ENCODE measurements at regions not wholly inside any gene's neighbourhood (a gene's known extent, or its start where the extent isn't known, plus 50 kb on each side); places are given as distances from the start of the nearest gene placed in this dataset.
"Not testable (repeated sequence)": the region's sequence is repeated elsewhere in the genome, so short reads cannot be mapped to it uniquely, and the experiment has no call there.

- TF ChIP-seq POLR2AphosphoS5 (IDR thresholded peaks at IDR 0.05; ENCODE audit: borderline replicate concordance, low read depth, low read length) (no peak), EZH2 (IDR thresholded peaks at IDR 0.05) (no peak), FOXP2 (optimal IDR thresholded peaks at IDR 0.05; ENCODE audit: control extremely low read depth, extremely low read length, insufficient read depth) (no peak)
- no peak for DNase-seq (ENCODE audit: low read depth, low spot score)
- H3K9ac ChIP-seq (ENCODE audit: insufficient read length) = no peak overlapping the region
- H3K27ac ChIP-seq = no peak overlapping the region
- H3K36me3 ChIP-seq (ENCODE audit: insufficient read depth, low read length) = no peaks in the 10 kb centered on the region
- H3K9me3 ChIP-seq (ENCODE audit: low read depth, low read length) = no peaks in the 10 kb centered on the region
- no peak overlapping the region for H3K4me3 ChIP-seq
Measured at GRCh38 chr20:25989196-25989595, 292.5 kb upstream of the ZNF337 start.

GRCh38 chr20:25987928-25988560, 291.4 kb upstream of the ZNF337 start:
- not testable (repeated sequence) for H3K9ac ChIP-seq (ENCODE audit: insufficient read length); H3K36me3 ChIP-seq (ENCODE audit: insufficient read depth, low read length); DNase-seq (ENCODE audit: low read depth, low spot score); H3K27ac ChIP-seq; H3K9me3 ChIP-seq (ENCODE audit: low read depth, low read length); H3K4me3 ChIP-seq

DNA sequence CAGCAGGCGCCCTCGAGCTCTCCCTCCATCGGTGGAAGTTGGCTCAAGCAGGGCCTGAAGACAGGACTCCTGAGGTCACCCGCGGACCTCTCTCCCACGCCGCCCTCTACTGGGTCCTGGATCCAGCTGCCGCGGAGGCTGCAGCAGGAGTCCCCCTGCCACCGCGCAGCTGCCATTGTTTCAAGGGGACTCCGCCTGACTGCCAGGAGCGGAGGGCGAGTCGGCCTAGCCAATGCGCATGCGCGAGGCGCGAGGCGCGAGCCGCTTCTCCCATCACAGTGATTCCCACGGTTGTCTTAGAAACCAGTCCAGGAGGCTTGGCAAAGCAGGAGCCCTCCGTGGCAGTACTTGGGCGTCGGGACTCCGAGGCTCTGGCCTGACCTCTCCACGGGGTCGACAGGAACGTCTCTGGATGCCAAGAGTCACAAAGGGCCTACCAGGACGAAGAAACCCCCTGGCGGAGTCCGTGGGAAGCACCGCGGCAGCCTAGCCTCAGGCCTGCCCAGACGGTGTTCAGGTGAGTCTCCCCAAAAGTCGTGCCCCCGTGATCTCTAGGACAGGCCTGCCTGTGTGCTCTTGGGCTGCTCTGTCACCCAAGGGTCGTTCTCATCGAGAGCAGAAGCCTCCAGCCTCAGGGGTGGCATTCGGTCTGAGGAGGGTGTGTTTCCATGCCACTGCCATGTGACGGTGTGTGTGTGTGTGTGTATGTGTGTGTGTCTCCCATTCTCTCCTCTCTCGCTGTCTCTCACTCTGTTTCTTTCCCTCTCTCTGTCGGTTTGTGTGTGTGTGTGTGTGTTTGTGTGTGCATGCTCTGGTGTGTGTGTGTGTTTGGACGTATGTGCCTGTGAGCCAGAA, 290.6 kb upstream of the ZNF337 start:
- TF ChIP-seq POLR2AphosphoS5 (IDR thresholded peaks at IDR 0.05; ENCODE audit: borderline replicate concordance, low read depth, low read length) (no peak), FOXP2 (optimal IDR thresholded peaks at IDR 0.05; ENCODE audit: control extremely low read depth, extremely low read length, insufficient read depth) (no peak), EZH2 (IDR thresholded peaks at IDR 0.05) (no peak)
- Histone ChIP-seq H3K36me3 (ENCODE audit: insufficient read depth, low read length) (no peaks in the 10 kb centered on the region), H3K4me3 (peak overlapping the region; percentile 68), H3K9me3 (ENCODE audit: low read depth, low read length) (no peaks in the 10 kb centered on the region), H3K9ac (ENCODE audit: insufficient read length) (no peak overlapping the region), H3K27ac (no peak overlapping the region)
- no peak for DNase-seq (ENCODE audit: low read depth, low spot score)

DNA sequence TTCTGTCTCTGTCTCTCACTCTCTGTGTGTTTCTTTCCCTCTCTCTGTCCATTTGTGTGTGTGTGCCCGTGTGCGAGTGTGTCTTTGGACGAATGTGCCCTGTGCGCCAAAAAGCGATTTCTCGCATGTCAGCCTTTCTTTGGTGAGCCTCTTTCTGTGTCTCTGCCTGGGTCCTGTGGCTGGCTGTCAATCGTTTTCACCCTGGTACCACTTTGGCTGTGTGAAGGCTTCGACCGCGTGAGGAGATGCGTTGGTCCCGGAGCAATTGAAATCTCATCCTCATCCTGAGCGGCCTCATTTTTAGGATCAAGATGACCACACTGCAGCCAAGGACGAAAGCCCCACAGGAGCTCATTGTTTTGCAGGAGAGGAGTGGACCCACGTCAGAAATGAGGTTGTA, 288.9 kb upstream of the ZNF337 start:
- no peak for DNase-seq (ENCODE audit: low read depth, low spot score)
- H3K27ac ChIP-seq = no peak overlapping the region
- H3K4me3 ChIP-seq = no peak overlapping the region
- TF ChIP-seq EZH2 (IDR thresholded peaks at IDR 0.05) (no peak), FOXP2 (optimal IDR thresholded peaks at IDR 0.05; ENCODE audit: control extremely low read depth, extremely low read length, insufficient read depth) (no peak)
- no peak overlapping the region for H3K9ac ChIP-seq (ENCODE audit: insufficient read length)
- no peaks in the 10 kb centered on the region for H3K9me3 ChIP-seq (ENCODE audit: low read depth, low read length)
- no peaks in the 10 kb centered on the region for H3K36me3 ChIP-seq (ENCODE audit: insufficient read depth, low read length)

DNA sequence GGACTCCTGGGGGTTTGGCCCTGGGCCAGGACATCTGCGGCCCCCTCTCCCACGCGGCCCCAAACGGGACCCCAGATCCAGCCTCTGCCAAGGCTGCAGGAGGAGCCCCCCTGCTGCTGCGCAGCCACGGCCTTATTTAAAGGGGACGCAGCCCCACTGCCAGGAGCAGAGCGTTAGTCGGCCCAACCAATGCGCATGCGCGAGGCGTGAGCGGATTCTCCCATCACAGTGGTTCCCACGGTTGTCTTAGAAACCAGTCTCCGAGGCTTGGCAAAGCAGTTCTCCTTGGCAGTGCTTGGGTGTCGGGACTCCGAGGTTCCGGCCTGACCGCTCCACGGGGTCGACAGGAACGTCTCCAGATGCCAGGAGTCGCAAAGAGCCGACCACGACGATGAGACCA, 288.3 kb upstream of the ZNF337 start:
- DNase-seq (ENCODE audit: low read depth, low spot score) = no peak
- Histone ChIP-seq H3K4me3 (no peak overlapping the region), H3K9ac (ENCODE audit: insufficient read length) (no peak overlapping the region), H3K36me3 (ENCODE audit: insufficient read depth, low read length) (no peaks in the 10 kb centered on the region), H3K27ac (no peak overlapping the region), H3K9me3 (ENCODE audit: low read depth, low read length) (no peaks in the 10 kb centered on the region)
- no peak for TF ChIP-seq FOXP2 (optimal IDR thresholded peaks at IDR 0.05; ENCODE audit: control extremely low read depth, extremely low read length, insufficient read depth)
- TF ChIP-seq EZH2 (IDR thresholded peaks at IDR 0.05) = no peak
- TF ChIP-seq POLR2AphosphoS5 (IDR thresholded peaks at IDR 0.05; ENCODE audit: borderline replicate concordance, low read depth, low read length) = no peak

- not testable (repeated sequence) for H3K36me3 ChIP-seq (ENCODE audit: insufficient read depth, low read length); H3K4me3 ChIP-seq; DNase-seq (ENCODE audit: low read depth, low spot score); H3K9me3 ChIP-seq (ENCODE audit: low read depth, low read length); H3K27ac ChIP-seq; H3K9ac ChIP-seq (ENCODE audit: insufficient read length)
Measured at GRCh38 chr20:25982701-25983100, 286.0 kb upstream of the ZNF337 start.

DNA sequence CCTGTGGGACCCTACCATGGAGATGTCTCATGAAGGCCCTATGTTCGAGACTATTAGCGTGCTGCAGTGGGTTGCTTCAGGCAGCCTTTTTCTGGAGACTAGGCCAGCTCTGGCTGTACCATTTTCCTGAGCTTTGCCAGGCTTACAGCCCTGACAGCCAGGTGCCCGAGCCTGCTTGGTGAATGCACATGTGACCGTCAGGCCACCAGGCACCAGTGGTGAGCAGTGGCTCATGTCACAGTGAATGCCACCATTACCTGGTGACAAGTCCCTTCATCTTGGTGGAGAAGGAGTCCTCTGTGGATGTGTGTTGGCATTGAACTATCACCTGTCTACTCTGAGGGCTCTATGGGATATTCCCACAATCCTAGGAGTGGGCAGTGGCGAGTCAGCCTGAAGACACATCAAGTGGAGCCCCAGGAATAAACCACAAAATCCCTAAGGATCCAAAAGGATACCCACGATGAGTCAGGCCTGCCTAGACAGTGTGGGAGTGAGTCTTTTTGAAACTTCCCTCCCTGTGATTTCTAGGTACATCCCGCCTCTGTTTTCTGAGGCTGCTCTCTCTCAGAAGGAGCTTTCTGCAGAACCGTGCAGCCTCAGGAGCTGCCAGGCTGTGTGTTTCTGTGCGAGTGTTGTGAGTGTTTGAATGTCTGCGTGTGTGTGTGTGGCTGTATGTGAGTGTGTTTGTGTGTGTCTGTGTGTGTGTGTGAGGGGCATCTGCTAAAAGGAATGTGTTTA, 282.0 kb upstream of the ZNF337 start:
- not testable (repeated sequence) for H3K9me3 ChIP-seq (ENCODE audit: low read depth, low read length); H3K9ac ChIP-seq (ENCODE audit: insufficient read length); H3K27ac ChIP-seq; DNase-seq (ENCODE audit: low read depth, low spot score); H3K4me3 ChIP-seq; H3K36me3 ChIP-seq (ENCODE audit: insufficient read depth, low read length)

DNA sequence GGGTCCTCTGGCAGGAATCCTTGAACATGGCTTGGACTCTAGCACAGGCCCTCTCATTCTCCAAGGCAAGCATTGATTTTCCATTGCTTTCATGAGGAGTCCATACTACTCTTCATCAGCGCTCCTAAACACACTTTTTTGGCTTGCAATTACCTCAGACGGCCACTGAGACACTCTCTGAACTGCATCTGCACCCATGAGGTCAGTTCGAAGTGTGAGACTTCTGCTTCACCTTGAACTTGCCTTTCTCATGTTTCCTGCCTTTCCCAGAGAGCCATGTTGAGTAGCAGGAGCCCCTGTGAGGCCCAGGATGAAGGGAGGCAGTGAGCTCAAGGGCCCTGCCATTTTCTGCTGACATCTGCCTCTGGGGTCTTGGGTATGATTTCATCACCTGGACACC, 279.2 kb upstream of the ZNF337 start:
- not testable (repeated sequence) for H3K9me3 ChIP-seq (ENCODE audit: low read depth, low read length); H3K9ac ChIP-seq (ENCODE audit: insufficient read length); DNase-seq (ENCODE audit: low read depth, low spot score); H3K4me3 ChIP-seq; H3K27ac ChIP-seq; H3K36me3 ChIP-seq (ENCODE audit: insufficient read depth, low read length)

- not testable (repeated sequence) for H3K27ac ChIP-seq
Measured at GRCh38 chr20:25965203-25965602, 268.6 kb upstream of the ZNF337 start.

GRCh38 chr20:25953876-25954275, 257.2 kb upstream of the ZNF337 start:
- H3K36me3 ChIP-seq (ENCODE audit: insufficient read depth, low read length); H3K9ac ChIP-seq (ENCODE audit: insufficient read length); H3K4me3 ChIP-seq; H3K27ac ChIP-seq; DNase-seq (ENCODE audit: low read depth, low spot score); H3K9me3 ChIP-seq (ENCODE audit: low read depth, low read length): not testable (repeated sequence)

More at GRCh38 chr20:25965203-25965602, 268.6 kb upstream of the ZNF337 start:
- DNase-seq (ENCODE audit: low read depth, low spot score); H3K9ac ChIP-seq (ENCODE audit: insufficient read length); H3K9me3 ChIP-seq (ENCODE audit: low read depth, low read length); H3K4me3 ChIP-seq; H3K36me3 ChIP-seq (ENCODE audit: insufficient read depth, low read length): not testable (repeated sequence)

DNA sequence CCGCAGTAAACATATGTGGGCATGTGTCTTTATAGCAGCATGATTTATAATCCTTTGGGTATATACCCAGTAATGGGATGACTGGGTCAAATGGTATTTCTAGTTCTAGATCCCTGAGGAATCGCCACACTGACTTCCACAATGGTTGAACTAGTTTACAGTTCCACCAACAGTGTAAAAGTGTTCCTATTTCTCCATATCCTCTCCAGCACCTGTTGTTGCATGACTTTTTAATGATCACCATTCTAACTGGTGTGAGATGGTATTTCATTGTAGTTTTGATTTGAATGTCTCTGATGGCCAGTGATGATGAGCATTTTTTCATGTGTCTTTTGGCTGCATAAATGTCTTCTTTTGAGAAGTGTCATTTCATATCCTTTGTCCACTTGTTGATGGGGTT, 238.6 kb upstream of the ZNF337 start:
- not testable (repeated sequence) for H3K27ac ChIP-seq; H3K9ac ChIP-seq (ENCODE audit: insufficient read length); H3K36me3 ChIP-seq (ENCODE audit: insufficient read depth, low read length); DNase-seq (ENCODE audit: low read depth, low spot score); H3K9me3 ChIP-seq (ENCODE audit: low read depth, low read length); H3K4me3 ChIP-seq

- not testable (repeated sequence) for H3K9ac ChIP-seq (ENCODE audit: insufficient read length); DNase-seq (ENCODE audit: low read depth, low spot score); H3K9me3 ChIP-seq (ENCODE audit: low read depth, low read length); H3K4me3 ChIP-seq; H3K27ac ChIP-seq; H3K36me3 ChIP-seq (ENCODE audit: insufficient read depth, low read length)
Measured at GRCh38 chr20:25932806-25933205, 236.2 kb upstream of the ZNF337 start.

DNA sequence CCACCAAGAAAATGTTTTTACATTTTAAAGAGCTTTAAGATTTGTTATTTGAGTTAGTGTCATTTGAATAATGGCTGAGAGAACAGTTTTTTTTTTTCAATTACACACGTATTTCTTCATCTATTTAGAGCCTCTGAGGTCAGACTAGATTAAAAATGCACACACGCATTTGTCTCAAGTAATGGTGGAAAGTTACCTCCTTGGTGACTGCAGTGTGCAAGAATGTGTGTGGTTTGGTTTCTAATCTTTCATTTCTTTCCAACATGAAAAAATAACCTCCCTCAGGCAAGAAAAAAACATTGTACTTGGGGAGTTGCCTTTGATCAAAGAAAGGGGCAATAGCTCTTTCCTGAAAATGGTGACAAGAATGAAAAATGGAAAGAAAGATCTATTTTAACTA, 235.5 kb upstream of the ZNF337 start:
- not testable (repeated sequence) for H3K27ac ChIP-seq, H3K4me3 ChIP-seq

More for the DNA sequence above, 235.5 kb upstream of the ZNF337 start:
- peak; percentile 8 for DNase-seq (ENCODE audit: low read depth, low spot score)
- not testable (repeated sequence) for H3K9me3 ChIP-seq (ENCODE audit: low read depth, low read length); H3K36me3 ChIP-seq (ENCODE audit: insufficient read depth, low read length); H3K9ac ChIP-seq (ENCODE audit: insufficient read length)
